Liver (tissue), 8 donors: ENCODE measurements at regions not wholly inside any gene's neighbourhood (a gene's known extent, or its start where the extent isn't known, plus 50 kb on each side); places are given as distances from the start of the nearest gene placed in this dataset.

Experiments
- DNase-seq: peaks from one replicate; pipeline ENCODE4 v3.0.0-alpha.2; 2017; ENCODE audit warnings: low spot score
- H3K27ac ChIP-seq, 2 donors: one replicate each; pipeline ENCODE4 v1.7.0; 2013; ENCODE audit warnings: inconsistent platforms in 2 of 2, low read length in 2 of 2, control low read depth in 1 of 2, low read depth in 1 of 2, mild to moderate bottlenecking in 1 of 2
- H3K27me3 ChIP-seq, 4 donors: one replicate each; pipeline versions ENCODE4 v1.6.1 to v1.7.0; 2013; ENCODE audit warnings: low read length in 3 of 4, inconsistent platforms in 1 of 4, mild to moderate bottlenecking in 1 of 4, moderate library complexity in 1 of 4; ENCODE audit not compliant: control insufficient read depth in 4 of 4, insufficient read depth in 4 of 4
- H3K36me3 ChIP-seq, 4 donors: one replicate each; pipeline versions ENCODE4 v1.6.1 to v1.7.0; 2013; ENCODE audit warnings: low read length in 3 of 4, mild to moderate bottlenecking in 3 of 4, low read depth in 1 of 4, moderate library complexity in 1 of 4; ENCODE audit not compliant: control insufficient read depth in 4 of 4, insufficient read depth in 3 of 4
- H3K4me1 ChIP-seq, 4 donors: one replicate each; pipeline versions ENCODE4 v1.6.1 to v1.7.0; 2013; ENCODE audit warnings: low read length in 3 of 4, mild to moderate bottlenecking in 3 of 4, moderate library complexity in 1 of 4; ENCODE audit not compliant: control insufficient read depth in 4 of 4, insufficient read depth in 4 of 4
- H3K4me3 ChIP-seq, 3 donors: one replicate each; pipeline versions ENCODE4 v1.6.1 to v1.7.0; 2013; ENCODE audit warnings: low read length in 3 of 3, control low read depth in 1 of 3, low read depth in 1 of 3, mild to moderate bottlenecking in 1 of 3
- H3K9ac ChIP-seq, 2 donors: one replicate each; pipeline ENCODE4 v1.7.0; 2013; ENCODE audit warnings: low read length in 2 of 2, mild to moderate bottlenecking in 2 of 2, moderate library complexity in 2 of 2, control low read depth in 1 of 2, low read depth in 1 of 2
- H3K9me3 ChIP-seq, 4 donors: one replicate each; pipeline versions ENCODE4 v1.6.1 to v1.7.0; 2013; ENCODE audit warnings: low read length in 3 of 4; ENCODE audit not compliant: control insufficient read depth in 4 of 4
- CTCF ChIP-seq: fragments of 150-350 bp; IDR thresholded peaks from 2 replicates; pipeline ENCODE4 v1.5.1; 2017; ENCODE audit warnings: improper control_type of control experiment, low read depth, low read length; ENCODE audit not compliant: missing input control
- FOXA1 ChIP-seq: IDR thresholded peaks from 2 replicates; pipeline ENCODE4 v1.6.1; 2016; ENCODE audit warnings: antibody characterized with exemption
- GABPA ChIP-seq, 2 donors: IDR thresholded peaks in 1 of 2; conservative IDR thresholded peaks in 1 of 2; 2 replicates each; pipeline ENCODE4 v1.6.1; 2016; ENCODE audit warnings: antibody characterized with exemption in 2 of 2, mild to moderate bottlenecking in 1 of 2, moderate library complexity in 1 of 2
- HNF4G ChIP-seq: IDR thresholded peaks from 2 replicates; pipeline ENCODE4 v1.6.1; 2016; ENCODE audit warnings: antibody characterized with exemption
- RAD21 ChIP-seq, 2 donors: IDR thresholded peaks; 2 replicates each; pipeline ENCODE4 v1.6.1; 2016; ENCODE audit warnings: antibody characterized with exemption in 2 of 2, mild to moderate bottlenecking in 2 of 2
- ZBTB33 ChIP-seq: IDR thresholded peaks from 2 replicates; pipeline ENCODE4 v1.6.1; 2016; ENCODE audit warnings: antibody characterized with exemption
- WGBS: extraction: QIAGEN DNeasy Blood & Tissue Kit; methylation state at CpG from one replicate; pipeline ENCODE4 v1.1.7; 2013; 5-methylcytosine and 5-hydroxymethylcytosine counted together
- TF ChIP-seq, protein P1 (sequence below): IDR thresholded peaks from 2 replicates; pipeline ENCODE4 v1.6.1; 2016; ENCODE audit warnings: antibody characterized with exemption
- TF ChIP-seq, protein P2 (sequence below): IDR thresholded peaks from 2 replicates; pipeline ENCODE4 v1.6.1; 2016; ENCODE audit warnings: antibody characterized with exemption, mild to moderate bottlenecking
- donor health status: healthy.
- donor health status: healthy.
- donor health status: healthy.
- donor health status: healthy.
- donor health status: healthy.

- no peak overlapping the region for H3K4me3 ChIP-seq
- 25% methylated on average over 11 of the region's 11 CpGs for WGBS
- no peak for TF ChIP-seq FOXA1
- peak; percentile 67 to 76 for TF ChIP-seq RAD21 (IDR thresholded peaks at IDR 0.05)
- TF ChIP-seq, protein P1, sequence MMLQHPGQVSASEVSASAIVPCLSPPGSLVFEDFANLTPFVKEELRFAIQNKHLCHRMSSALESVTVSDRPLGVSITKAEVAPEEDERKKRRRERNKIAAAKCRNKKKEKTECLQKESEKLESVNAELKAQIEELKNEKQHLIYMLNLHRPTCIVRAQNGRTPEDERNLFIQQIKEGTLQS: no peak
- TF ChIP-seq HNF4G: no peak
- peak; percentile 53 for TF ChIP-seq CTCF
- TF ChIP-seq ZBTB33: no peak
- no peak for TF ChIP-seq GABPA (IDR thresholded peaks at IDR 0.05 in 1 of 2, conservative IDR thresholded peaks at IDR 0.05 in 1 of 2)
- TF ChIP-seq, protein P2, sequence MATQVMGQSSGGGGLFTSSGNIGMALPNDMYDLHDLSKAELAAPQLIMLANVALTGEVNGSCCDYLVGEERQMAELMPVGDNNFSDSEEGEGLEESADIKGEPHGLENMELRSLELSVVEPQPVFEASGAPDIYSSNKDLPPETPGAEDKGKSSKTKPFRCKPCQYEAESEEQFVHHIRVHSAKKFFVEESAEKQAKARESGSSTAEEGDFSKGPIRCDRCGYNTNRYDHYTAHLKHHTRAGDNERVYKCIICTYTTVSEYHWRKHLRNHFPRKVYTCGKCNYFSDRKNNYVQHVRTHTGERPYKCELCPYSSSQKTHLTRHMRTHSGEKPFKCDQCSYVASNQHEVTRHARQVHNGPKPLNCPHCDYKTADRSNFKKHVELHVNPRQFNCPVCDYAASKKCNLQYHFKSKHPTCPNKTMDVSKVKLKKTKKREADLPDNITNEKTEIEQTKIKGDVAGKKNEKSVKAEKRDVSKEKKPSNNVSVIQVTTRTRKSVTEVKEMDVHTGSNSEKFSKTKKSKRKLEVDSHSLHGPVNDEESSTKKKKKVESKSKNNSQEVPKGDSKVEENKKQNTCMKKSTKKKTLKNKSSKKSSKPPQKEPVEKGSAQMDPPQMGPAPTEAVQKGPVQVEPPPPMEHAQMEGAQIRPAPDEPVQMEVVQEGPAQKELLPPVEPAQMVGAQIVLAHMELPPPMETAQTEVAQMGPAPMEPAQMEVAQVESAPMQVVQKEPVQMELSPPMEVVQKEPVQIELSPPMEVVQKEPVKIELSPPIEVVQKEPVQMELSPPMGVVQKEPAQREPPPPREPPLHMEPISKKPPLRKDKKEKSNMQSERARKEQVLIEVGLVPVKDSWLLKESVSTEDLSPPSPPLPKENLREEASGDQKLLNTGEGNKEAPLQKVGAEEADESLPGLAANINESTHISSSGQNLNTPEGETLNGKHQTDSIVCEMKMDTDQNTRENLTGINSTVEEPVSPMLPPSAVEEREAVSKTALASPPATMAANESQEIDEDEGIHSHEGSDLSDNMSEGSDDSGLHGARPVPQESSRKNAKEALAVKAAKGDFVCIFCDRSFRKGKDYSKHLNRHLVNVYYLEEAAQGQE: no peak
- H3K36me3 ChIP-seq: no peaks in the 10 kb centered on the region
- no peaks in the 10 kb centered on the region for H3K4me1 ChIP-seq
- peaks cover 0 to 2% (median 0%) of the 10 kb centered on the region in 4 donors for H3K27me3 ChIP-seq
- no peaks in the 10 kb centered on the region for H3K9me3 ChIP-seq
- H3K27ac ChIP-seq: no peak overlapping the region
- no peak overlapping the region for H3K9ac ChIP-seq
- DNase-seq: peak; percentile 52
Measured at GRCh38 chr13:105410602-105411001, 1124.9 kb downstream of the EFNB2 start.

GRCh38 chr13:105406551-105406950 is 1128.9 kb downstream of the EFNB2 start:
- DNase-seq: no peak
- 68% methylated on average over 3 of the region's 3 CpGs for WGBS
- no peaks in the 10 kb centered on the region for H3K9me3 ChIP-seq
- H3K36me3 ChIP-seq: no peaks in the 10 kb centered on the region
- peaks cover 0 to 5% (median 0%) of the 10 kb centered on the region in 4 donors for H3K27me3 ChIP-seq
- TF ChIP-seq, protein P2: no peak
- no peak overlapping the region for H3K4me3 ChIP-seq
- no peaks in the 10 kb centered on the region for H3K4me1 ChIP-seq
- no peak overlapping the region for H3K27ac ChIP-seq
- H3K9ac ChIP-seq: no peak overlapping the region
